NT2/D1 (cell line): ENCODE measurements at regions not wholly inside any gene's neighbourhood (a gene's known extent, or its start where the extent isn't known, plus 50 kb on each side); places are given as distances from the start of the nearest gene placed in this dataset.

Experiments used
- DNase-seq: peaks from one replicate; pipeline ENCODE4 v3.0.0-alpha.2; 2011; ENCODE audit warnings: low read depth, low spot score
- H3K27me3 ChIP-seq: 2 replicates; pipeline ENCODE4 v1.6.0; 2011; ENCODE audit warnings: mild to moderate bottlenecking; ENCODE audit not compliant: insufficient read length, insufficient read depth
- H3K36me3 ChIP-seq: 2 replicates; pipeline ENCODE4 v1.6.1; 2011; ENCODE audit warnings: mild to moderate bottlenecking, low read length, mixed read lengths; ENCODE audit not compliant: insufficient read depth, insufficient read length
- H3K4me1 ChIP-seq: 2 replicates; pipeline ENCODE4 v1.5.1; 2011; ENCODE audit not compliant: insufficient read depth, insufficient read length
- H3K4me3 ChIP-seq: 2 replicates; pipeline ENCODE4 v1.5.1; 2011; ENCODE audit warnings: low read depth; ENCODE audit not compliant: insufficient read length
- H3K9ac ChIP-seq: 2 replicates; pipeline ENCODE4 v1.6.0; 2011; ENCODE audit warnings: low read depth; ENCODE audit not compliant: insufficient read length
- H3K9me3 ChIP-seq: 2 replicates; pipeline ENCODE4 v1.5.1; 2011; ENCODE audit warnings: mild to moderate bottlenecking, low read length; ENCODE audit not compliant: insufficient read depth
- SUZ12 ChIP-seq: IDR thresholded peaks from 2 replicates; pipeline ENCODE4 v1.6.1; 2011; ENCODE audit not compliant: insufficient read length, insufficient read depth; ENCODE audit errors: extremely low read depth
- YY1 ChIP-seq: IDR thresholded peaks from 2 replicates; pipeline ENCODE4 v1.6.1; 2011; ENCODE audit not compliant: insufficient read length, insufficient read depth
- ZNF274 ChIP-seq: IDR thresholded peaks from 2 replicates; pipeline ENCODE4 v1.6.1; 2011; ENCODE audit warnings: mild to moderate bottlenecking, low read depth, low read length

DNA sequence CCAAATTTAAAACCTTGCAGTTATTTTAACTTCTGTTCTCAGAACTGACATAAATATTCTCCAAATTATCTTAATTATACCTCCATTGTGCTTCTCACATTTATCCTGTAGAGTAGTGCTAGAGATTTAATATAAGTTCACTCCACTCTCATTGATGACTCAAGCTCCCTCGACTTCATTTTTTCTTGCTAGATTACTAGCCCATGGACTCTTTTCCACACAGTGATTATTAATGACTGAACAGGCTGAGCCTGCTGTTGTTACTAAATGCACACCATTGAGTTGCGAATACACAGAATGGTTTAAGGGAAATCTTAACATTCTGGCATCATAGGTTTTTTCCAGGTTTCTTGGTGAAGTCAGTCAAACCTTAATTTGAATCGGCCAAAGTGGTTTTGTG is 179.5 kb upstream of the AKR1E2 start:
- Histone ChIP-seq H3K27me3 (no peaks in the 10 kb centered on the region), H3K36me3 (no peaks in the 10 kb centered on the region), H3K9ac (no peak overlapping the region), H3K4me1 (no peaks in the 10 kb centered on the region), H3K4me3 (no peak overlapping the region), H3K9me3 (no peaks in the 10 kb centered on the region)
- no peak for DNase-seq
- TF ChIP-seq ZNF274: no peak
- TF ChIP-seq YY1: no peak
- no peak for TF ChIP-seq SUZ12

DNA sequence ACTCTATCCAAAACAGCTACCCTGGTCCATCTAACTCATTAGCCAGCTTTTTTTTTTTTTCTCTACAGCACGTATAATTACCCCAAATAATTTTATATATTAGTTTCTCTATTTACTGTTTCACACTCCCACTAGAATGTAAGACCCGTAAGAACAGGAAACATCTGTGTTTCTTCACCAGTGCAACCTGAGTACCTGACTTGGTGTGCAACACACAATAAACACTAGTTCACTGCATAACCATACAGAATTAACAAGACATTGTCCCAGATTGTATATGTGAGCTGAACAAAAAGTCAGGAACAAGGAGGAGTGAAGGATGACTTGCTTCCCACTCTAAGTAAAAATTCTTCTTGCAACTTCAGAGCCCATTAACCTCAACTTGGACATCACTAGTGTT is 180.2 kb upstream of the AKR1E2 start:
- H3K9ac ChIP-seq: no peak overlapping the region
- no peaks in the 10 kb centered on the region for H3K4me1 ChIP-seq
- no peaks in the 10 kb centered on the region for H3K36me3 ChIP-seq
- no peaks in the 10 kb centered on the region for H3K27me3 ChIP-seq
- TF ChIP-seq ZNF274 (no peak), YY1 (no peak), SUZ12 (no peak)
- H3K4me3 ChIP-seq: no peak overlapping the region
- no peaks in the 10 kb centered on the region for H3K9me3 ChIP-seq
- no peak for DNase-seq

DNA sequence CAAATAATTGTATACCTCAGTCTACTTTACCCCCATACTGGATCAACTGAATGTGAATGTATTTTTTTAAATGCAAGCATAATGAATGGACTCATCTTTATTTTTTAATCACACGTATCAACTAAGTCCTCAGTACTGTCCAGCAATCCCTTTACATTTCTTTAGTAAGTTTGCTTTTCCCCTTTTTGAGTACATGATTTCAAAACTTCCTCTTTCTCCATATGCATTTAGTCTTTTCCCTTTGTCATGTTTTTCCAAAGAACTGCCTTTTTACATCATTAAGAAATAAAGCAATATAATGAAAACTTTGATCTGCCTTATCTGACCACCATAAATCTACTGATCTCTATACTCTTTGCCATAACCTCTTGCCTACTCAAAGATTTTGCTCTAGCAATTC is 182.5 kb upstream of the AKR1E2 start:
- Histone ChIP-seq H3K9me3 (no peaks in the 10 kb centered on the region), H3K27me3 (no peaks in the 10 kb centered on the region), H3K4me3 (no peak overlapping the region), H3K4me1 (no peaks in the 10 kb centered on the region), H3K9ac (no peak overlapping the region), H3K36me3 (no peaks in the 10 kb centered on the region)
- no peak for DNase-seq
- TF ChIP-seq YY1 (no peak), ZNF274 (no peak), SUZ12 (no peak)

DNA sequence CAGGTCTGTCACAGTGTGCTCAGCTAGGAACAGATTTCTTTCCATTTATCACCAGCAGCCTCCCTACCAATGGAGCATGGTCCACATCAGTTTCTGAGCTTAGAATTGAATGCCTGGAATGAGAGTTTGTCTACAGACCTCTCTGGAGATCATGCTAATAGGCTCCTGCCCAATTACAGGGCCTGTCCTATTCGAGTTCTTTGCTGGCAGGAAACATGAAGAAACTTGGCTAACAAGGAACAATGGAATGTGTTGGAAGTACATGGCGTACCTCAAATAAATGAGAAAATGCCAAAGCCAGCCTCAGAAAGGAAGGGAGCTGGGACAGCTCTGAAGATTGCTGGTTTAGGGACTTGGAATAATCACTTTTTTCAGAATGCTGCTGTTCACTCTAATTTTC is 186.0 kb upstream of the AKR1E2 start:
- TF ChIP-seq ZNF274: no peak
- TF ChIP-seq YY1: no peak
- no peak for TF ChIP-seq SUZ12
- Histone ChIP-seq H3K4me1 (no peaks in the 10 kb centered on the region), H3K36me3 (no peaks in the 10 kb centered on the region), H3K9me3 (no peaks in the 10 kb centered on the region), H3K27me3 (no peaks in the 10 kb centered on the region), H3K4me3 (no peak overlapping the region), H3K9ac (no peak overlapping the region)
- no peak for DNase-seq

DNA sequence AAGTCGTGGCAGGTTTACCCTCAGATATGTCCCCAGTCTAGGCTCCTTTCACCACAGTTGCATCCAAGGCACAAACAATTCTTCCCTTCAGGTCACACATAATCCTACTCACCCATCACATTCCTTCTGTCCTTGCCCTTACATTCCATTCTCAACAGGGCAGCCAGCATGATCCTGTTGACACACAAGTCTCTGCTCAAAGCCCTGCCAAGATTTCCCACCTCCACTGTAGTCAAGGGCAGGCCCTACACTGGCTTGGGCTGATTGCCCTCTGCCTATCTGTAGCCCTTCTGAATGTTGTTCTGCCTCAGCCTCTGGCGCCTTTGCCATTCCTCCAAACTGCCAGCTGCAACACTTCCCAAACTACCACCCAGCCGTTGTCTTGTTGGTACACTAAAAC is 187.9 kb upstream of the AKR1E2 start:
- H3K9me3 ChIP-seq: no peaks in the 10 kb centered on the region
- H3K36me3 ChIP-seq: no peaks in the 10 kb centered on the region
- H3K9ac ChIP-seq: no peak overlapping the region
- no peaks in the 10 kb centered on the region for H3K4me1 ChIP-seq
- H3K4me3 ChIP-seq: no peak overlapping the region
- TF ChIP-seq SUZ12 (no peak), ZNF274 (no peak), YY1 (no peak)
- H3K27me3 ChIP-seq: no peaks in the 10 kb centered on the region
- DNase-seq: no peak

DNA sequence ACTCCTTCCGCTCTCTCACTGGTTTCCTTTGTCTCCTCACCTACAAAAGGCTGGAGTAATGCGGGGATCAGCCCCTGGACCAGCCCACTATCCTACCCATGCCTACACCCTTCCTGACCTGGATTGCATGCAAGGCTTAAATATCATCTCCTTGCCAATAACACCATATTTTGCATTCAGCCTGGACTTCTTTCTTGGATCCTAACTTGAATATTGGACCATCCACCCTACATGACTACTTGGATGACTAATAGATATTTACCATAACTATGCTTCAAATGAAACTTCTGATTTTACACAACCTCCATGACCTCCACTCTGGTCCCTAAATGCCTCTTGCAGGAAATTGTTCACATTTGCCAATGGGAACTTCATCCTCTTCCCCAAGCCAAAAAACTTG is 188.3 kb upstream of the AKR1E2 start:
- TF ChIP-seq SUZ12: no peak
- no peak for TF ChIP-seq ZNF274
- no peak for TF ChIP-seq YY1
- DNase-seq: no peak
- no peak overlapping the region for H3K4me3 ChIP-seq

DNA sequence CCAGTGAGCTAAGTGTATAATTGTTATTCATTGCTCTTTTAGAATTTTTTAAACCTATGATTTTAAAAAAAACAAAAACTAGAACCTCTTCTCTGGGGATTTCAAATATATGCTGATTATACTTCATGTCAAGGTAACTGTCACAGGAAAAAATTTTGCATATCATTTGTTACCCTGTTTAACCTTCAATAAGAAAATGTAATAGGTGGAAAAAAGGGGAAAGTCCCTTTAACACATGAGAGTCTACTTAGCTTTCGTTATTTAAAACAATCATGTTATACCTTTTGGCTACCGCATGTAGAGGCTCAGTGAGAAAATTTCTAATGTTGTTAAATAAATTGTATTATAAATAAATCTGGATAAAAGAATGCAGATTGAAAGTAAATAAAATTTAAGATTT is 190.1 kb upstream of the AKR1E2 start:
- Histone ChIP-seq H3K9ac (no peak overlapping the region), H3K4me1 (no peaks in the 10 kb centered on the region), H3K4me3 (no peak overlapping the region), H3K36me3 (no peaks in the 10 kb centered on the region), H3K27me3 (no peaks in the 10 kb centered on the region), H3K9me3 (no peaks in the 10 kb centered on the region)
- TF ChIP-seq SUZ12: no peak
- no peak for TF ChIP-seq YY1
- no peak for TF ChIP-seq ZNF274
- DNase-seq: no peak

More for the DNA sequence above, 188.3 kb upstream of the AKR1E2 start:
- H3K36me3 ChIP-seq: no peaks in the 10 kb centered on the region
- no peaks in the 10 kb centered on the region for H3K27me3 ChIP-seq
- no peak overlapping the region for H3K9ac ChIP-seq
- H3K4me1 ChIP-seq: no peaks in the 10 kb centered on the region
- no peaks in the 10 kb centered on the region for H3K9me3 ChIP-seq

DNA sequence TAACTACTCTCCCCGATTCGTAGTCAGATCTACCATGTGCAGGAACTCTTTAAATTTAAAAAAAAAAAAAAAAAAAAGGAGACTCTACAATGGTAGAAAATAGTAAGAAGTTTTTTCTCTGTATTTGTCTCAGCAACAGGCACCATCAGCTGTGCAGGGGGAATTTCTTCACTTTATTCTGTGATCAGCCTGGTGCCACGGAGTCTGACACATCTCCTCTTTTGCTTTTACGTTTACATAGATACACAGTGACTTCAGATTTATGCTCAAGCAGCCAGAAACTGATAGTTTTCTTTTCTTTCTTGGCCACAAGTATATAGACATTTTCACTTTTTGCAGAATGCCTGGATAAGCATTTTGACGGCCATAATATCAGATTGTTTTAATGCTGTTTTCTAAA is 190.6 kb upstream of the AKR1E2 start:
- no peak for TF ChIP-seq ZNF274
- no peak for TF ChIP-seq YY1
- TF ChIP-seq SUZ12: no peak
- H3K4me1 ChIP-seq: no peaks in the 10 kb centered on the region
- no peak for DNase-seq
- H3K4me3 ChIP-seq: no peak overlapping the region
- H3K9ac ChIP-seq: no peak overlapping the region
- H3K9me3 ChIP-seq: no peaks in the 10 kb centered on the region
- no peaks in the 10 kb centered on the region for H3K36me3 ChIP-seq
- no peaks in the 10 kb centered on the region for H3K27me3 ChIP-seq
